ENCODE measurements at regions not wholly inside any gene's neighbourhood (a gene's known extent, or its start where the extent isn't known, plus 50 kb on each side); places are given as distances from the start of the nearest gene placed in this dataset.

- TF ChIP-seq MAX (IDR thresholded peaks at IDR 0.05; ENCODE audit: low read depth, low read length) (no peak), NRF1 (conservative IDR thresholded peaks at IDR 0.05; ENCODE audit: low read depth, low read length) (no peak), EP300 (IDR thresholded peaks at IDR 0.05; ENCODE audit: borderline replicate concordance in 1 of 2, control insufficient read depth in 1 of 2, low read depth in 2 of 2, low read length in 2 of 2) (no peak), BRCA1 (IDR thresholded peaks at IDR 0.05; ENCODE audit: low read depth, low read length) (no peak), POU2F2 (IDR thresholded peaks at IDR 0.05; ENCODE audit: borderline replicate concordance, low read depth, low read length) (no peak), CUX1 (IDR thresholded peaks at IDR 0.05; ENCODE audit: insufficient replicate concordance, low read depth, low read length) (no peak), CTCF (IDR thresholded peaks at IDR 0.05 in 2 of 3, conservative IDR thresholded peaks at IDR 0.05 in 1 of 3; ENCODE audit: control insufficient read depth in 2 of 3, extremely low read depth in 1 of 3, insufficient read depth in 1 of 3, low read depth in 3 of 3, low read length in 3 of 3) (no peak), ELK1 (IDR thresholded peaks at IDR 0.05; ENCODE audit: low read depth, low read length) (no peak), USF2 (IDR thresholded peaks at IDR 0.05; ENCODE audit: borderline replicate concordance, low read depth, low read length) (no peak), SUZ12 (IDR thresholded peaks at IDR 0.05; ENCODE audit: unreplicated experiment) (no peak), YY1 (IDR thresholded peaks at IDR 0.05; ENCODE audit: low read depth, low read length) (no peak), ZBTB4 (CRISPR knock-in tag; IDR thresholded peaks at IDR 0.05) (no peak)
These were observed 95.9 kb upstream of the DTNBP1 start for GRCh38 chr6:15758631-15759215.

Measured in GM12878 (cell line).